WTC11 (cell line): ENCODE measurements at regions not wholly inside any gene's neighbourhood (a gene's known extent, or its start where the extent isn't known, plus 50 kb on each side); places are given as distances from the start of the nearest gene placed in this dataset.

Experiments
- ATAC-seq: fragments of 200-7000 bp; cut with Tn5 transposase; 2 replicates; pipeline ENCODE4 v1.10.0; 2021; ENCODE audit warnings: mild to moderate bottlenecking, moderate library complexity
- CTCF ChIA-PET: fragments of 300-600 bp; sonication (Branson Sonifier 250); formaldehyde crosslinking; loops from one replicate; lab custom pipeline; 2021; ENCODE audit warnings: antibody characterized with exemption; lab: Charles Lee
- POLR2A ChIA-PET: fragments of 350-600 bp; sonication (Branson Sonifier 250); formaldehyde crosslinking; loops from one replicate; lab custom pipeline; 2021; ENCODE audit warnings: antibody characterized with exemption; lab: Charles Lee
- DNase-seq: peaks from one replicate; pipeline ENCODE4 v3.0.0; 2021; ENCODE audit warnings: low spot score
- H3K27ac Mint-ChIP-seq: 2 replicates; pipeline ENCODE4 v1.8.0; 2021; ENCODE audit warnings: mixed read lengths
- H3K27me3 Mint-ChIP-seq: 2 replicates; pipeline ENCODE4 v1.8.0; 2021; ENCODE audit warnings: low read depth, mild to moderate bottlenecking, moderate library complexity, mixed read lengths
- H3K36me3 Mint-ChIP-seq: 2 replicates; pipeline ENCODE4 v1.8.0; 2021; ENCODE audit warnings: mixed read lengths
- H3K4me1 Mint-ChIP-seq: 2 replicates; pipeline ENCODE4 v1.8.0; 2022; ENCODE audit warnings: mixed read lengths
- H3K4me3 Mint-ChIP-seq: 2 replicates; pipeline ENCODE4 v1.8.0; 2021; ENCODE audit warnings: mild to moderate bottlenecking, moderate library complexity, mixed read lengths
- H3K9me3 Mint-ChIP-seq: 2 replicates; pipeline ENCODE4 v1.8.0; 2021; ENCODE audit warnings: mixed read lengths
- CBFB ChIP-seq: sonication (generic); formaldehyde crosslinking; IDR thresholded peaks from 2 replicates; pipeline ENCODE4 v1.8.1; 2022; ENCODE audit warnings: mild to moderate bottlenecking, low read depth, missing genetic modification reagents
- CREM ChIP-seq: sonication (generic); formaldehyde crosslinking; IDR thresholded peaks from 2 replicates; pipeline ENCODE4 v1.8.1; 2022; ENCODE audit warnings: mild to moderate bottlenecking, missing genetic modification reagents, moderate library complexity
- ELF4 ChIP-seq: sonication (generic); formaldehyde crosslinking; IDR thresholded peaks from 2 replicates; pipeline ENCODE4 v1.8.1; 2022; ENCODE audit warnings: low read depth, mild to moderate bottlenecking, moderate library complexity, missing genetic modification reagents
- ESRRA ChIP-seq: sonication (generic); formaldehyde crosslinking; IDR thresholded peaks from 2 replicates; pipeline ENCODE4 v1.8.1; 2022; ENCODE audit warnings: mild to moderate bottlenecking, missing genetic modification reagents, borderline replicate concordance
- ETV6 ChIP-seq: sonication (generic); formaldehyde crosslinking; IDR thresholded peaks from 2 replicates; pipeline ENCODE4 v1.8.1; 2022; ENCODE audit warnings: mild to moderate bottlenecking, missing genetic modification reagents
- FOXK1 ChIP-seq: sonication (generic); formaldehyde crosslinking; IDR thresholded peaks from 2 replicates; pipeline ENCODE4 v1.8.0; 2022; ENCODE audit warnings: mild to moderate bottlenecking, moderate library complexity, missing genetic modification reagents
- FOXP1 ChIP-seq: sonication (generic); formaldehyde crosslinking; IDR thresholded peaks from 2 replicates; pipeline ENCODE4 v1.8.0; 2022; ENCODE audit warnings: missing genetic modification reagents, mild to moderate bottlenecking, moderate library complexity, borderline replicate concordance
- GTF2I ChIP-seq: fragments of 250-450 bp; sonication (Bioruptor Pico); conservative IDR thresholded peaks from 2 replicates; pipeline ENCODE4 v1.4.0; 2021; ENCODE audit warnings: mild to moderate bottlenecking
- NR3C1 ChIP-seq: sonication (generic); formaldehyde crosslinking; conservative IDR thresholded peaks from 2 replicates; pipeline ENCODE4 v1.8.1; 2023; ENCODE audit warnings: low read depth, mild to moderate bottlenecking, missing genetic modification reagents
- OVOL2 ChIP-seq: fragments of 250-450 bp; sonication (Bioruptor Pico); IDR thresholded peaks from 2 replicates; pipeline ENCODE4 v1.9.0; 2021; ENCODE audit warnings: mild to moderate bottlenecking, borderline replicate concordance
- SMAD4 ChIP-seq: sonication (generic); formaldehyde crosslinking; IDR thresholded peaks from 2 replicates; pipeline ENCODE4 v1.8.0; 2022; ENCODE audit warnings: mild to moderate bottlenecking, missing genetic modification reagents
- TEAD4 ChIP-seq: sonication (generic); formaldehyde crosslinking; IDR thresholded peaks from 2 replicates; pipeline ENCODE4 v1.8.0; 2022; ENCODE audit warnings: mild to moderate bottlenecking, missing genetic modification reagents
- ZBTB21 ChIP-seq: sonication (generic); formaldehyde crosslinking; IDR thresholded peaks from 2 replicates; pipeline ENCODE4 v1.8.1; 2023; ENCODE audit warnings: mild to moderate bottlenecking, missing genetic modification reagents, borderline replicate concordance
- ZNF138 ChIP-seq: sonication (generic); formaldehyde crosslinking; conservative IDR thresholded peaks from 2 replicates; pipeline ENCODE4 v1.8.1; 2022; ENCODE audit warnings: mild to moderate bottlenecking, moderate library complexity, missing genetic modification reagents
- TF ChIP-seq, protein P1 (sequence below): sonication (generic); formaldehyde crosslinking; IDR thresholded peaks from 2 replicates; pipeline ENCODE4 v1.8.1; 2022; ENCODE audit warnings: missing genetic modification reagents, borderline replicate concordance
- TF ChIP-seq, protein P2 (sequence below): fragments of 200-600 bp; IDR thresholded peaks from 2 replicates; pipeline ENCODE4 v1.8.0; 2022; ENCODE audit warnings: antibody characterized with exemption
- TF ChIP-seq, protein P3 (sequence below): sonication (generic); formaldehyde crosslinking; IDR thresholded peaks from 2 replicates; pipeline ENCODE4 v1.8.1; 2023; ENCODE audit warnings: mild to moderate bottlenecking, missing genetic modification reagents, moderate library complexity
- TF ChIP-seq, protein P4 (sequence below): sonication (generic); formaldehyde crosslinking; IDR thresholded peaks from 2 replicates; pipeline ENCODE4 v1.8.1; 2023; ENCODE audit warnings: mild to moderate bottlenecking, missing genetic modification reagents
- TF ChIP-seq, protein P5 (sequence below): sonication (generic); formaldehyde crosslinking; IDR thresholded peaks from 2 replicates; pipeline ENCODE4 v1.8.1; 2023; ENCODE audit warnings: mild to moderate bottlenecking, missing genetic modification reagents, moderate library complexity
- TF ChIP-seq, protein P6 (sequence below): sonication (generic); formaldehyde crosslinking; IDR thresholded peaks from 2 replicates; pipeline ENCODE4 v1.8.0; 2023; ENCODE audit warnings: missing genetic modification reagents

DNA sequence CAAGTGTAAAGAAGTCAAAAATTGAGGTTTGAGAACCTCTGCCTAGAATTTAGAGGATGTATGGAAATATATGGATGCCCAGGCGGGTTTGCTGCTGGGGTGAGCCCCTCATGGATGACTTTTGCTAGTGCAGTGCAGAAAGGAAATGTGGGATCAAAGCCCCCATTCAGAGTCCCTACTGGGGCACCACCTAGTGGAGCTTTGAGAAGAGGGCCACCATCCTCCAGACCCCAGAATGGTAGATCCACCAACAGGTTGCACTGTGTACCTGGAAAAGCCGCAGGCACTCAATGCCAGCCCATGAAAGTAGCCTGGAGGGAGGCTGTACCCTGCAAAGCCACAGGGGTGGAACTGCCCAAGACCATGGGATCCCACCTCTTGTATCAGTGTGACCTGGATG lies 330.7 kb upstream of the DPYD start:
- peaks cover 39% of the 10 kb centered on the region for H3K9me3 Mint-ChIP-seq
- H3K27me3 Mint-ChIP-seq, result no peaks in the 10 kb centered on the region
- TF ChIP-seq, protein P1, sequence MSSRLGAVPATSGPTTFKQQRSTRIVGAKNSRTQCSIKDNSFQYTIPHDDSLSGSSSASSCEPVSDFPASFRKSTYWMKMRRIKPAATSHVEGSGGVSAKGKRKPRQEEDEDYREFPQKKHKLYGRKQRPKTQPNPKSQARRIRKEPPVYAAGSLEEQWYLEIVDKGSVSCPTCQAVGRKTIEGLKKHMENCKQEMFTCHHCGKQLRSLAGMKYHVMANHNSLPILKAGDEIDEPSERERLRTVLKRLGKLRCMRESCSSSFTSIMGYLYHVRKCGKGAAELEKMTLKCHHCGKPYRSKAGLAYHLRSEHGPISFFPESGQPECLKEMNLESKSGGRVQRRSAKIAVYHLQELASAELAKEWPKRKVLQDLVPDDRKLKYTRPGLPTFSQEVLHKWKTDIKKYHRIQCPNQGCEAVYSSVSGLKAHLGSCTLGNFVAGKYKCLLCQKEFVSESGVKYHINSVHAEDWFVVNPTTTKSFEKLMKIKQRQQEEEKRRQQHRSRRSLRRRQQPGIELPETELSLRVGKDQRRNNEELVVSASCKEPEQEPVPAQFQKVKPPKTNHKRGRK (CRISPR knock-in tag), result no peak
- TF ChIP-seq TEAD4 (CRISPR knock-in tag) (no peak), ESRRA (no peak), FOXK1 (no peak), FOXP1 (CRISPR knock-in tag) (no peak), CBFB (no peak)
- TF ChIP-seq, protein P2, sequence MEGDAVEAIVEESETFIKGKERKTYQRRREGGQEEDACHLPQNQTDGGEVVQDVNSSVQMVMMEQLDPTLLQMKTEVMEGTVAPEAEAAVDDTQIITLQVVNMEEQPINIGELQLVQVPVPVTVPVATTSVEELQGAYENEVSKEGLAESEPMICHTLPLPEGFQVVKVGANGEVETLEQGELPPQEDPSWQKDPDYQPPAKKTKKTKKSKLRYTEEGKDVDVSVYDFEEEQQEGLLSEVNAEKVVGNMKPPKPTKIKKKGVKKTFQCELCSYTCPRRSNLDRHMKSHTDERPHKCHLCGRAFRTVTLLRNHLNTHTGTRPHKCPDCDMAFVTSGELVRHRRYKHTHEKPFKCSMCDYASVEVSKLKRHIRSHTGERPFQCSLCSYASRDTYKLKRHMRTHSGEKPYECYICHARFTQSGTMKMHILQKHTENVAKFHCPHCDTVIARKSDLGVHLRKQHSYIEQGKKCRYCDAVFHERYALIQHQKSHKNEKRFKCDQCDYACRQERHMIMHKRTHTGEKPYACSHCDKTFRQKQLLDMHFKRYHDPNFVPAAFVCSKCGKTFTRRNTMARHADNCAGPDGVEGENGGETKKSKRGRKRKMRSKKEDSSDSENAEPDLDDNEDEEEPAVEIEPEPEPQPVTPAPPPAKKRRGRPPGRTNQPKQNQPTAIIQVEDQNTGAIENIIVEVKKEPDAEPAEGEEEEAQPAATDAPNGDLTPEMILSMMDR, result no peak
- TF ChIP-seq, all 79 proteins: peak for 0
- Mint-ChIP-seq H3K36me3 (peaks cover 16% of the 10 kb centered on the region), H3K27ac (no peak overlapping the region), H3K4me3 (no peak overlapping the region), H3K4me1 (peaks cover 9% of the 10 kb centered on the region)
- DNase-seq, result peak; percentile 18
- ATAC-seq, result peak; percentile 50
- CTCF ChIA-PET, result interaction anchor here (1.2 kb wide), 1 partner anchor 154 kb away, joined by 6 read pairs; no protein-coding TSS in a partner anchor
- POLR2A ChIA-PET, result no interaction called here

DNA sequence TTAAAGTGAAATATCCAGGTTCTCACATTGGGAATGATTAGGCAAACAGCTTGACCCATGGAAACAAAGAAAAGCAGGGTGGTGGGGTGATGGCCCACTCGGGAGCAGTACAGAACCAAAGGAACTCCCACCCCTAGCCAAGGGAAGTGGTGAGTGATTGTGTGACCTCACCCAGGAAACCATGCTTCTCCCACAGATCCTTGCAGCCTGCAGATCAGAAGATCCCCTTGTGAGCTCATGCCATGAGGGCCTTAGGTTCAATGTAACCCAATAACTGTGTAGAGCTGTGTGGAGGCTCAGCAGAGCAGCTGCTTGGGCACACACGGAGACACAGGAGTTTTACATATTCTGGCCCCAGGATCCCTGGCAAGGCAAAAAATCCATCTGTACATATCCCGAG lies 311.8 kb upstream of the DPYD start:
- TF ChIP-seq SMAD4 (CRISPR knock-in tag) (no peak), ELF4 (CRISPR knock-in tag) (no peak), OVOL2 (CRISPR knock-in tag) (no peak), ZNF138 (CRISPR knock-in tag) (no peak)
- peaks cover 8% of the 10 kb centered on the region; the same call in 1 of the 2 replicates for H3K27me3 Mint-ChIP-seq
- ChIA-PET CTCF (no interaction called here), POLR2A (no interaction called here)
- no peak overlapping the region for H3K4me3 Mint-ChIP-seq
- peaks cover 25% of the 10 kb centered on the region for H3K36me3 Mint-ChIP-seq
- no peak for DNase-seq
- ATAC-seq, result no peak
- H3K9me3 Mint-ChIP-seq, result peaks cover 43% of the 10 kb centered on the region
- no peak overlapping the region for H3K27ac Mint-ChIP-seq
- H3K4me1 Mint-ChIP-seq, result no peaks in the 10 kb centered on the region

DNA sequence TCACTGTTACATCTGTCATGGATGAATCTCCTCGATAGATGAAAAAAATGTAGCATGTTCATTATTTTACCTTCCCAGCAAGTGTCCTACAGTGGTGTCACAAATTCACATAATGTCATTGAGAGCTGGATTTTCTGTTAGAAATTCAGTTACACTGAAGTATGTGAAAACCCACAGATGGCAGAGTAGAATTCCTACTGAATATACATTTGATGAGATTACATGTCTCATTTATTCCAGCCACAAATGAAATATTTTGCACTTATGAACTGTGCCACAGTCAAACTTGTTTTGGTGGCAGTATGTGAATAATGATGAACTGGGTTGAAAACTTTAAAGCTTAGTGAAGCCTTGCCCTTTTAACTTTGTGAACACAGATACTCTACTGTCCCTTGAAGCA lies 301.9 kb upstream of the DPYD start:
- peaks cover 9% of the 10 kb centered on the region for H3K27me3 Mint-ChIP-seq
- TF ChIP-seq NR3C1, result no peak
- TF ChIP-seq, all 79 proteins: peak for 0
- DNase-seq (no peak), ATAC-seq (no peak)
- no peaks in the 10 kb centered on the region for H3K4me1 Mint-ChIP-seq
- no peaks in the 10 kb centered on the region for H3K36me3 Mint-ChIP-seq
- H3K4me3 Mint-ChIP-seq, result no peak overlapping the region
- POLR2A ChIA-PET, result no interaction called here
- no peak overlapping the region for H3K27ac Mint-ChIP-seq
- no peaks in the 10 kb centered on the region for H3K9me3 Mint-ChIP-seq
- CTCF ChIA-PET, result no interaction called here

DNA sequence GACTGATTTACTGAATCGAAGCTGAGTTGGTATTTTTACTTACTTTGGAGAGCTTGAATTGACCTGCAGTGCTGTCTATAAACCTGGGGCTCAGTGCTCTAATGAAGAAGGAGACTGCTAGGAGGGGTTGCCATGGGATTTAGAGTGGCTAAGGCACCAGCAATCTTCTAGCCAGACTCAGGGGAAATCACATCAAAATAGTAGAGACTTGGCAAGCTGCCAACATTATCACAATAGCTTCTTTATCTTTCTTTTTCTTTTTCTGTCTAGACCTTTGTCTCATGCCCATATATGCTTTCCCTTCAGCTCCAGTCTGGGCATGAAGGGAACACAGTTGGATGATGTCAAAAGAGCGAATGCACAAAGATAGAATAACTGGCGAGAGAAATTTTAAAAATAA lies 301.1 kb upstream of the DPYD start:
- Mint-ChIP-seq H3K4me1 (no peaks in the 10 kb centered on the region), H3K4me3 (no peak overlapping the region), H3K9me3 (no peaks in the 10 kb centered on the region), H3K36me3 (no peaks in the 10 kb centered on the region), H3K27ac (no peak overlapping the region), H3K27me3 (peaks cover 9% of the 10 kb centered on the region)
- ATAC-seq (no peak), DNase-seq (no peak)
- CTCF ChIA-PET, result no interaction called here
- POLR2A ChIA-PET, result interaction anchor here (0.5 kb wide), 1 partner anchor 238 kb away, joined by 4 read pairs; no protein-coding TSS in a partner anchor
- TF ChIP-seq ETV6 (CRISPR knock-in tag) (no peak), CREM (CRISPR knock-in tag) (no peak), ZBTB21 (CRISPR knock-in tag) (no peak), GTF2I (CRISPR knock-in tag) (no peak), NR3C1 (no peak)
- TF ChIP-seq, protein P3, sequence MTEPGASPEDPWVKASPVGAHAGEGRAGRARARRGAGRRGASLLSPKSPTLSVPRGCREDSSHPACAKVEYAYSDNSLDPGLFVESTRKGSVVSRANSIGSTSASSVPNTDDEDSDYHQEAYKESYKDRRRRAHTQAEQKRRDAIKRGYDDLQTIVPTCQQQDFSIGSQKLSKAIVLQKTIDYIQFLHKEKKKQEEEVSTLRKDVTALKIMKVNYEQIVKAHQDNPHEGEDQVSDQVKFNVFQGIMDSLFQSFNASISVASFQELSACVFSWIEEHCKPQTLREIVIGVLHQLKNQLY (CRISPR knock-in tag), result no peak
- TF ChIP-seq, protein P4, sequence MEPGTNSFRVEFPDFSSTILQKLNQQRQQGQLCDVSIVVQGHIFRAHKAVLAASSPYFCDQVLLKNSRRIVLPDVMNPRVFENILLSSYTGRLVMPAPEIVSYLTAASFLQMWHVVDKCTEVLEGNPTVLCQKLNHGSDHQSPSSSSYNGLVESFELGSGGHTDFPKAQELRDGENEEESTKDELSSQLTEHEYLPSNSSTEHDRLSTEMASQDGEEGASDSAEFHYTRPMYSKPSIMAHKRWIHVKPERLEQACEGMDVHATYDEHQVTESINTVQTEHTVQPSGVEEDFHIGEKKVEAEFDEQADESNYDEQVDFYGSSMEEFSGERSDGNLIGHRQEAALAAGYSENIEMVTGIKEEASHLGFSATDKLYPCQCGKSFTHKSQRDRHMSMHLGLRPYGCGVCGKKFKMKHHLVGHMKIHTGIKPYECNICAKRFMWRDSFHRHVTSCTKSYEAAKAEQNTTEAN (CRISPR knock-in tag), result no peak
- TF ChIP-seq, protein P1 (CRISPR knock-in tag), result no peak
- TF ChIP-seq, protein P5, sequence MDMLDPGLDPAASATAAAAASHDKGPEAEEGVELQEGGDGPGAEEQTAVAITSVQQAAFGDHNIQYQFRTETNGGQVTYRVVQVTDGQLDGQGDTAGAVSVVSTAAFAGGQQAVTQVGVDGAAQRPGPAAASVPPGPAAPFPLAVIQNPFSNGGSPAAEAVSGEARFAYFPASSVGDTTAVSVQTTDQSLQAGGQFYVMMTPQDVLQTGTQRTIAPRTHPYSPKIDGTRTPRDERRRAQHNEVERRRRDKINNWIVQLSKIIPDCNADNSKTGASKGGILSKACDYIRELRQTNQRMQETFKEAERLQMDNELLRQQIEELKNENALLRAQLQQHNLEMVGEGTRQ (CRISPR knock-in tag), result no peak
- TF ChIP-seq, protein P6, sequence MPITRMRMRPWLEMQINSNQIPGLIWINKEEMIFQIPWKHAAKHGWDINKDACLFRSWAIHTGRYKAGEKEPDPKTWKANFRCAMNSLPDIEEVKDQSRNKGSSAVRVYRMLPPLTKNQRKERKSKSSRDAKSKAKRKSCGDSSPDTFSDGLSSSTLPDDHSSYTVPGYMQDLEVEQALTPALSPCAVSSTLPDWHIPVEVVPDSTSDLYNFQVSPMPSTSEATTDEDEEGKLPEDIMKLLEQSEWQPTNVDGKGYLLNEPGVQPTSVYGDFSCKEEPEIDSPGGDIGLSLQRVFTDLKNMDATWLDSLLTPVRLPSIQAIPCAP (CRISPR knock-in tag), result no peak
- TF ChIP-seq, all 79 proteins: peak for 0
